ENCODE measurements at regions not wholly inside any gene's neighbourhood (a gene's known extent, or its start where the extent isn't known, plus 50 kb on each side); places are given as distances from the start of the nearest gene placed in this dataset.

GRCh38 chr2:215836881-215837280, 176.5 kb downstream of the MREG start:
- DNase-seq (ENCODE audit: low read depth), result no peak
- TF ChIP-seq, protein P1, sequence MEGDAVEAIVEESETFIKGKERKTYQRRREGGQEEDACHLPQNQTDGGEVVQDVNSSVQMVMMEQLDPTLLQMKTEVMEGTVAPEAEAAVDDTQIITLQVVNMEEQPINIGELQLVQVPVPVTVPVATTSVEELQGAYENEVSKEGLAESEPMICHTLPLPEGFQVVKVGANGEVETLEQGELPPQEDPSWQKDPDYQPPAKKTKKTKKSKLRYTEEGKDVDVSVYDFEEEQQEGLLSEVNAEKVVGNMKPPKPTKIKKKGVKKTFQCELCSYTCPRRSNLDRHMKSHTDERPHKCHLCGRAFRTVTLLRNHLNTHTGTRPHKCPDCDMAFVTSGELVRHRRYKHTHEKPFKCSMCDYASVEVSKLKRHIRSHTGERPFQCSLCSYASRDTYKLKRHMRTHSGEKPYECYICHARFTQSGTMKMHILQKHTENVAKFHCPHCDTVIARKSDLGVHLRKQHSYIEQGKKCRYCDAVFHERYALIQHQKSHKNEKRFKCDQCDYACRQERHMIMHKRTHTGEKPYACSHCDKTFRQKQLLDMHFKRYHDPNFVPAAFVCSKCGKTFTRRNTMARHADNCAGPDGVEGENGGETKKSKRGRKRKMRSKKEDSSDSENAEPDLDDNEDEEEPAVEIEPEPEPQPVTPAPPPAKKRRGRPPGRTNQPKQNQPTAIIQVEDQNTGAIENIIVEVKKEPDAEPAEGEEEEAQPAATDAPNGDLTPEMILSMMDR (IDR thresholded peaks at IDR 0.05; ENCODE audit: control insufficient read depth, insufficient read depth, low read depth, low read length, missing control alignments), result no peak
- no peak overlapping the region for H3K4me3 ChIP-seq (ENCODE audit: control insufficient read depth, low read depth, low read length)

- DNase-seq (ENCODE audit: low read depth), result no peak
- H3K4me3 ChIP-seq (ENCODE audit: control insufficient read depth, low read depth, low read length), result no peak overlapping the region
- TF ChIP-seq, protein P1 (IDR thresholded peaks at IDR 0.05; ENCODE audit: control insufficient read depth, insufficient read depth, low read depth, low read length, missing control alignments), result no peak
Measured at GRCh38 chr2:215835657-215836056, 177.7 kb downstream of the MREG start.

DNA sequence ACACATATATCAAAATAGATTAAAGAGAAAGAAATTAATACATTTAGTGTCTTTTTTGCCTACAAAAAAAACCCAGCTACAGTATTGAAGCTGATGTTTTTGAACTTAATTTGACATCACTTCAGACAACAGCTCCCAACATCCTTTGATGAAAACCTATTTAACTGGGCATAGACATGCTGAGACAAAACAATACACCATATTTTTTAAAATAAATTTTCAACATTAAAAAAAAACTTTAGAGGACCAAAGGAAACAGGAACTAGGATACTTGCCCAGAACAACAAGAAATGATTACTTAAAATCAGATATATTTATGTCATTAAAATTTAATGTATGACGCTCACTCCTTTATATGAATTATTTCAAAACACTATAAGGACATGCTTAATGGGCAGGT, 178.1 kb downstream of the MREG start:
- TF ChIP-seq, protein P1 (IDR thresholded peaks at IDR 0.05; ENCODE audit: control insufficient read depth, insufficient read depth, low read depth, low read length, missing control alignments), result no peak

GRCh38 chr2:215833531-215834162, 179.7 kb downstream of the MREG start:
- no peak overlapping the region for H3K4me3 ChIP-seq (ENCODE audit: control insufficient read depth, low read depth, low read length)
- TF ChIP-seq, protein P1 (IDR thresholded peaks at IDR 0.05; ENCODE audit: control insufficient read depth, insufficient read depth, low read depth, low read length, missing control alignments), result no peak
- no peak for DNase-seq (ENCODE audit: low read depth)

More for the DNA sequence above, 178.1 kb downstream of the MREG start:
- no peak for DNase-seq (ENCODE audit: low read depth)
- no peak overlapping the region for H3K4me3 ChIP-seq (ENCODE audit: control insufficient read depth, low read depth, low read length)

- no peak overlapping the region for H3K4me3 ChIP-seq (ENCODE audit: control insufficient read depth, low read depth, low read length)
- TF ChIP-seq, protein P1 (IDR thresholded peaks at IDR 0.05; ENCODE audit: control insufficient read depth, insufficient read depth, low read depth, low read length, missing control alignments), result no peak
- no peak for DNase-seq (ENCODE audit: low read depth)
Measured at GRCh38 chr2:215832791-215833190, 180.6 kb downstream of the MREG start.

DNA sequence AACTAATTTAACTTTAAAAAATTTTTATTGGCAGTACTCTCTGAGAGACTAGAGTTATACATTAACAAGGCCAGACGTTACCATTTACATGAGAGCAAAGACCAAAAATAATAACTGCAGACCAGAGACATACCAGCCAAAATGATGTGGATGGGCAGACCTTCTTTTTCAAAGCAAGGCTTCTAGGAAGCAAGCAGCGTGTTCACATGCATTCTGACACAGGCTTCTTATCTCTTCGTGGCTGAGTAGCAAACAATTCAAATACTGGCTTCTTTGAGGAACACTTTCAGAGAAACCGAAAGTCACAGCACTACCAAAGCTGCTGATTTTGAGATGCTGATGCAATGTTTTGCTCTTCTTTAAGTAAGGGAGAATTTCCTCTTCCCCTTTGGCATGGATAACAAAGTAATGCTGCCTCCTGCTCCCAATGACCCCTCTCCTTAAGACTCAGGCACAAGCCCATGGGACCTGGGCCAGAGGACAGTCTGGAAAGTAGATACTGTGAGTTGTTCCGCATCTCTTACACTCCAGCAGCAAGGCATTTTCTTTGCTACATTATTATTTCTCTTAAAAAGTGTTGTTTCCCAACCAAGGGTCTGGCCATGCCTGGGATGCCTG, 181.9 kb downstream of the MREG start:
- H3K4me3 ChIP-seq (ENCODE audit: control insufficient read depth, low read depth, low read length), result no peak overlapping the region
- DNase-seq (ENCODE audit: low read depth), result no peak
- TF ChIP-seq, protein P1 (IDR thresholded peaks at IDR 0.05; ENCODE audit: control insufficient read depth, insufficient read depth, low read depth, low read length, missing control alignments), result no peak
